ENCODE measurements at regions not wholly inside any gene's neighbourhood (a gene's known extent, or its start where the extent isn't known, plus 50 kb on each side); places are given as distances from the start of the nearest gene placed in this dataset.

GRCh38 chr4:133869486-133869885 lies 332.1 kb downstream of the PABPC4L start:
- DNase-seq (ENCODE audit: low spot score), result no peak

GRCh38 chr4:133868856-133869255 lies 332.7 kb downstream of the PABPC4L start:
- no peak for DNase-seq (ENCODE audit: low spot score)

- no peak for DNase-seq (ENCODE audit: low spot score)
Measured at GRCh38 chr4:133866328-133866699, 335.3 kb downstream of the PABPC4L start.

- no peak for DNase-seq (ENCODE audit: low spot score)
Measured at GRCh38 chr4:133865612-133866327, 335.8 kb downstream of the PABPC4L start.

- no peak for DNase-seq (ENCODE audit: low spot score)
Measured at GRCh38 chr4:133863153-133863552, 338.4 kb downstream of the PABPC4L start.

- no peak for DNase-seq (ENCODE audit: low spot score)
Measured at GRCh38 chr4:133856731-133857355, 344.7 kb downstream of the PABPC4L start.

GRCh38 chr4:133855001-133855400 lies 346.6 kb downstream of the PABPC4L start:
- no peak for DNase-seq (ENCODE audit: low spot score)

- no peak for DNase-seq (ENCODE audit: low spot score)
Measured at GRCh38 chr4:133839326-133839725, 362.3 kb downstream of the PABPC4L start.

- DNase-seq (ENCODE audit: low spot score), result no peak
Measured at GRCh38 chr4:133823177-133823576, 378.4 kb downstream of the PABPC4L start.

GRCh38 chr4:133812954-133813353 lies 388.6 kb downstream of the PABPC4L start:
- DNase-seq (ENCODE audit: low spot score), result no peak

GRCh38 chr4:133812236-133812635 lies 389.4 kb downstream of the PABPC4L start:
- DNase-seq (ENCODE audit: low spot score), result no peak

GRCh38 chr4:133808151-133808550 lies 393.4 kb downstream of the PABPC4L start:
- DNase-seq (ENCODE audit: low spot score), result no peak

- DNase-seq (ENCODE audit: low spot score), result no peak
Measured at GRCh38 chr4:133803341-133803740, 398.2 kb downstream of the PABPC4L start.

GRCh38 chr4:133802359-133803140 lies 399.0 kb downstream of the PABPC4L start:
- DNase-seq (ENCODE audit: low spot score), result no peak

- DNase-seq (ENCODE audit: low spot score), result no peak
Measured at GRCh38 chr4:133801883-133802282, 399.7 kb downstream of the PABPC4L start.

GRCh38 chr4:133800966-133801365 lies 400.6 kb downstream of the PABPC4L start:
- no peak for DNase-seq (ENCODE audit: low spot score)

- DNase-seq (ENCODE audit: low spot score), result no peak
Measured at GRCh38 chr4:133799717-133800315, 401.8 kb downstream of the PABPC4L start.

- no peak for DNase-seq (ENCODE audit: low spot score)
Measured at GRCh38 chr4:133777661-133778060, 423.9 kb downstream of the PABPC4L start.

GRCh38 chr4:133776961-133777360 lies 424.6 kb downstream of the PABPC4L start:
- no peak for DNase-seq (ENCODE audit: low spot score)

- no peak for DNase-seq (ENCODE audit: low spot score)
Measured at GRCh38 chr4:133776503-133776902, 425.1 kb downstream of the PABPC4L start.

GRCh38 chr4:133775881-133776280 lies 425.7 kb downstream of the PABPC4L start:
- no peak for DNase-seq (ENCODE audit: low spot score)

- no peak for DNase-seq (ENCODE audit: low spot score)
Measured at GRCh38 chr4:133775469-133775868, 426.1 kb downstream of the PABPC4L start.

GRCh38 chr4:133759428-133759827 lies 442.2 kb downstream of the PABPC4L start:
- no peak for DNase-seq (ENCODE audit: low spot score)

All from HuH-7.5 (cell line).